ENCODE measurements at regions not wholly inside any gene's neighbourhood (a gene's known extent, or its start where the extent isn't known, plus 50 kb on each side); places are given as distances from the start of the nearest gene placed in this dataset.

- TF ChIP-seq CTCF (IDR thresholded peaks at IDR 0.05), result no peak
- TF ChIP-seq POLR2AphosphoS5 (IDR thresholded peaks at IDR 0.05), result no peak
Measured at GRCh38 chr2:210860276-210860675, 303.9 kb downstream of the CPS1 start.
